OCI-LY7 (cell line): ENCODE measurements at regions not wholly inside any gene's neighbourhood (a gene's known extent, or its start where the extent isn't known, plus 50 kb on each side); places are given as distances from the start of the nearest gene placed in this dataset.

Experiments
- BruUV-seq: library from RNA; stranded (reverse); fragments of 400-500 nt; replicated peaks from 2 replicates; lab custom pipeline; 2021; lab: Mats Ljungman, UMichigan
- CTCF ChIA-PET: fragments of 300-600 bp; sonication (Branson Sonifier 250); formaldehyde crosslinking; loops from one replicate; lab custom pipeline; 2022; ENCODE audit warnings: antibody characterized with exemption; ENCODE audit not compliant: unreplicated experiment; lab: Charles Lee
- POLR2A ChIA-PET: fragments of 300-600 bp; sonication (Branson Sonifier 250); formaldehyde crosslinking; loops from one replicate; lab custom pipeline; 2022; ENCODE audit warnings: antibody characterized with exemption; lab: Charles Lee
- DNase-seq: peaks from one replicate; pipeline ENCODE4 v3.0.0-alpha.2; 2015; ENCODE audit warnings: low spot score
- H2AFZ ChIP-seq: fragments of 200-600 bp; sonication (generic), shearing (Covaris generic); 2 replicates; pipeline ENCODE4 v1.6.1; 2014; ENCODE audit warnings: mild to moderate bottlenecking, antibody characterized with exemption, low read length, moderate library complexity
- H3K27ac ChIP-seq: fragments of 200-600 bp; sonication (generic); 2 replicates; pipeline ENCODE4 v1.5.1; 2014; ENCODE audit warnings: mixed run types, low read depth, mild to moderate bottlenecking, moderate library complexity, low read length, inconsistent platforms; ENCODE audit not compliant: poor library complexity, severe bottlenecking
- H3K36me3 ChIP-seq: fragments of 200-600 bp; sonication (generic); 2 replicates; pipeline ENCODE4 v1.6.1; 2014; ENCODE audit warnings: mild to moderate bottlenecking, antibody characterized with exemption, low read length, moderate library complexity, mixed read lengths; ENCODE audit not compliant: insufficient read depth
- H3K4me1 ChIP-seq: fragments of 200-600 bp; sonication (generic); 2 replicates; pipeline ENCODE4 v1.5.1; 2014; ENCODE audit warnings: mild to moderate bottlenecking, low read length; ENCODE audit not compliant: insufficient read depth, poor library complexity, severe bottlenecking
- H3K4me2 ChIP-seq: fragments of 200-600 bp; sonication (generic); 2 replicates; pipeline ENCODE4 v1.6.1; 2014; ENCODE audit warnings: mild to moderate bottlenecking, low read length
- H3K4me3 ChIP-seq: fragments of 200-600 bp; sonication (generic); 2 replicates; pipeline ENCODE4 v1.5.1; 2014; ENCODE audit warnings: mild to moderate bottlenecking, low read depth, low read length; ENCODE audit not compliant: poor library complexity, severe bottlenecking
- H3K79me2 ChIP-seq: fragments of 200-600 bp; sonication (generic); 2 replicates; pipeline ENCODE4 v1.6.1; 2016; ENCODE audit warnings: low read depth, mild to moderate bottlenecking, low read length, moderate library complexity, mixed read lengths; ENCODE audit not compliant: insufficient read depth
- H3K9me2 ChIP-seq: fragments of 200-600 bp; sonication (generic); 2 replicates; pipeline ENCODE4 v1.6.1; 2016; ENCODE audit warnings: mild to moderate bottlenecking, low read length, mixed read lengths; ENCODE audit not compliant: insufficient read depth
- H3K9me3 ChIP-seq: fragments of 200-600 bp; sonication (generic); 2 replicates; pipeline ENCODE4 v1.6.1; 2014; ENCODE audit warnings: mild to moderate bottlenecking, mixed run types, low read length, mixed read lengths
- H4K20me1 ChIP-seq: fragments of 200-600 bp; sonication (generic); 2 replicates; pipeline ENCODE4 v1.6.1; 2014; ENCODE audit warnings: mild to moderate bottlenecking, antibody characterized with exemption, low read length, moderate library complexity, mixed read lengths; ENCODE audit not compliant: insufficient read depth
- EZH2phosphoT487 ChIP-seq: fragments of 200-600 bp; sonication (generic); IDR thresholded peaks from 2 replicates; pipeline ENCODE4 v1.6.1; 2018; ENCODE audit warnings: low read depth, borderline replicate concordance, mild to moderate bottlenecking, mixed run types, antibody characterized with exemption, low read length, moderate library complexity, mixed read lengths
- intact Hi-C: fragments of 100-400 bp; cut with micrococcal nuclease; formaldehyde crosslinking; loops from one replicate; pipeline ENCODE4 v1.10.0; 2022; ENCODE audit not compliant: unreplicated experiment
- TF ChIP-seq, protein P1 (sequence below): fragments of 200-600 bp; sonication (generic); conservative IDR thresholded peaks from 2 replicates; pipeline ENCODE4 v1.5.1; 2014; ENCODE audit warnings: mild to moderate bottlenecking, antibody characterized with exemption, low read length, moderate library complexity, mixed read lengths

DNA sequence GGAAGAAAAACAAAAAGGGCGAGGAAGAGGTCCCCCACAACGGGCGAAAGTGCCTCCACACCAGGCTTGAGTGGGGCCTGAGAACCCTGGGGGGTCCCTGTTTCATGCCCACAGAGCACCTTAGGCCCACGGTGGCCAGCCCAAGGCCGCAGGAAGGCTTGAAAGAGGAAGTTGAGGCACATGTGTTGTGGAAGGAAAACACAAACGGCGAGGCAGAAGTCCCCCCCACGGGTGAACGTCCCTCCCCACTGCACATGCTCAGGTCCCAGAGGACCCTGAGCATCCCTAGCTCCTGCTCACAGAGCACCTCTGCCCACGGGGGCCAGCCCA lies 371.5 kb downstream of the ALG10 start:
- TF ChIP-seq EZH2phosphoT487, result no peak
- TF ChIP-seq, protein P1, sequence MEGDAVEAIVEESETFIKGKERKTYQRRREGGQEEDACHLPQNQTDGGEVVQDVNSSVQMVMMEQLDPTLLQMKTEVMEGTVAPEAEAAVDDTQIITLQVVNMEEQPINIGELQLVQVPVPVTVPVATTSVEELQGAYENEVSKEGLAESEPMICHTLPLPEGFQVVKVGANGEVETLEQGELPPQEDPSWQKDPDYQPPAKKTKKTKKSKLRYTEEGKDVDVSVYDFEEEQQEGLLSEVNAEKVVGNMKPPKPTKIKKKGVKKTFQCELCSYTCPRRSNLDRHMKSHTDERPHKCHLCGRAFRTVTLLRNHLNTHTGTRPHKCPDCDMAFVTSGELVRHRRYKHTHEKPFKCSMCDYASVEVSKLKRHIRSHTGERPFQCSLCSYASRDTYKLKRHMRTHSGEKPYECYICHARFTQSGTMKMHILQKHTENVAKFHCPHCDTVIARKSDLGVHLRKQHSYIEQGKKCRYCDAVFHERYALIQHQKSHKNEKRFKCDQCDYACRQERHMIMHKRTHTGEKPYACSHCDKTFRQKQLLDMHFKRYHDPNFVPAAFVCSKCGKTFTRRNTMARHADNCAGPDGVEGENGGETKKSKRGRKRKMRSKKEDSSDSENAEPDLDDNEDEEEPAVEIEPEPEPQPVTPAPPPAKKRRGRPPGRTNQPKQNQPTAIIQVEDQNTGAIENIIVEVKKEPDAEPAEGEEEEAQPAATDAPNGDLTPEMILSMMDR, result no peak

DNA sequence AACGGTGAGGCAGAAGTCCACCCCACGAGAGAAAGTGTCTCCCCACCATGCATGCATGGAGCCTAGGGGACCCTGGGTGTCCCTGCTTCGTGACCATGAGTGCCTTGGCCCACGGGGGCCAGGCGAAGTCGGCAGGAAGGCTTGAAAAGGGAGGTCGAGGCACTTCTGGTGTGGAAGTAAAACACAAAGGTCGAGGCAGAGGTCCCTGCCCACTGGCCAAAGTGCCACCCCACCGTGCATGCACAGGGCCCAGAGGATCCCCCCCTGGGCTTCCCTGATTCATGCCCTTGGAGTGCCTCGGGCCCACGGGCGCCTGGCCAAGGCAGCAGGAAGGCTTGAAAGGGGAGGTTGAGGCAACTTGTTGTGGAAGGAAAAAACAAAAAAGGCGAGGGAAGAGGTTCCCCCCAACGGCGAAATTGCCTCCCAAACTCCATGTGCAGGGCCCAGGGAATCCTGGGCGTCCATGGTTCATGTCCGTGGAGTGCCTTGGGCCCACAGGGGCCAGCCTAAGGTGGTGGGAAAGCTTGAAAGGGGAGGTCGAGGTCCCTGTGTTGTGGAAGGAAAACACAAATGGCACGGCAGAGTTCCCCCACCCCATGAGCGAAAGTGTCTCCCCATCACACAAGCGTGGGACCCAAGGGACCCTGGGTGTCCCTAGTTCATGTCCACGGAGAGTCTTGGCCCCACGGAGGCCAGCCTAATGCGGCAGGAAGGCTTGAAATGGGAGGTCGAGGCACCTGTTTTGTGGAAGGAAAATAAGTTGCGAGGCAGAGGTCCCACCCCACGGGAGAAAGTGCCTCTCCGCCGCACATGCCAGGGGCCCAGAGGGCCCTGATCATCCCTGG lies 372.1 kb downstream of the ALG10 start:
- no peak overlapping the region for H2AFZ ChIP-seq
- no peaks in the 10 kb centered on the region for H3K36me3 ChIP-seq
- no peaks in the 10 kb centered on the region for H4K20me1 ChIP-seq
- no peak for DNase-seq
- TF ChIP-seq, protein P1, result no peak
- no peak for TF ChIP-seq EZH2phosphoT487
- intact Hi-C loops, result no loop called here
- POLR2A ChIA-PET, result no interaction called here
- no TSS peak for BruUV-seq
- no peak overlapping the region for H3K4me3 ChIP-seq
- CTCF ChIA-PET, result no interaction called here
- no peaks in the 10 kb centered on the region for H3K9me2 ChIP-seq
- H3K27ac ChIP-seq, result no peak overlapping the region
- no peak overlapping the region for H3K4me2 ChIP-seq
- no peaks in the 10 kb centered on the region for H3K9me3 ChIP-seq
- no peaks in the 10 kb centered on the region for H3K79me2 ChIP-seq
- H3K4me1 ChIP-seq, result no peaks in the 10 kb centered on the region

More for the DNA sequence above, 371.5 kb downstream of the ALG10 start:
- DNase-seq, result no peak
- Histone ChIP-seq H3K4me2 (no peak overlapping the region), H3K9me3 (no peaks in the 10 kb centered on the region), H3K79me2 (no peaks in the 10 kb centered on the region), H3K27ac (no peak overlapping the region), H3K9me2 (no peaks in the 10 kb centered on the region), H3K36me3 (no peaks in the 10 kb centered on the region), H3K4me3 (no peak overlapping the region), H3K4me1 (no peaks in the 10 kb centered on the region), H4K20me1 (no peaks in the 10 kb centered on the region), H2AFZ (no peak overlapping the region)
- ChIA-PET POLR2A (no interaction called here), CTCF (no interaction called here)
- BruUV-seq, result no TSS peak
- intact Hi-C loops, result no loop called here
